ENCODE measurements at regions not wholly inside any gene's neighbourhood (a gene's known extent, or its start where the extent isn't known, plus 50 kb on each side); places are given as distances from the start of the nearest gene placed in this dataset.
A peak's percentile ranks its signal among the peaks of the same experiment; 100 is the strongest.

DNA sequence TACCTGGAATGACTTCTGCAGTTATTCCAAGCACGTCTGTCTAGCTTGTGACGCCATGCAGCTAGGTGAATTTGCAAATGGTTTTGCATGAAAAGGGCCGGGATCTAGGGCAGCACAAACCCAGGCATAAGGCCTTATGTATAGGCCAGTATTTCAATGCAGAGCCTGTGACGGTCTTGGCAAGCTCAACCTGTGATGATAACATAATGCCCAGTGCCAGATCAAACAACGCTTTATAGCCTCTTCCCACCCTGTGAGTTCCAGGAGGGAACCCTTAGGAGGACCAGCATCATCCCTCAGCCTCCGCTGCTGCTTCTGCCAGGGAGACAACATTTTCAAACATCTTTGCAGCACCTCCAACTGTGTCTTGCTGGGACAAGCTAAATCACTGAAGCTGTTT, 390.7 kb downstream of the INHBA start:
- H3K4me2 ChIP-seq = no peak overlapping the region
- H3K4me1 Mint-ChIP-seq = peaks cover 9% of the 10 kb centered on the region
- TF ChIP-seq POLR2AphosphoS5 (IDR thresholded peaks at IDR 0.05; ENCODE audit: low read depth) = no peak
- no peak for TF ChIP-seq EZH2 (IDR thresholded peaks at IDR 0.05; ENCODE audit: low read depth, unreplicated experiment)
- TF ChIP-seq ZNF331 (CRISPR knock-in tag; IDR thresholded peaks at IDR 0.05; ENCODE audit: low read depth) = no peak
- TF ChIP-seq, protein P1, sequence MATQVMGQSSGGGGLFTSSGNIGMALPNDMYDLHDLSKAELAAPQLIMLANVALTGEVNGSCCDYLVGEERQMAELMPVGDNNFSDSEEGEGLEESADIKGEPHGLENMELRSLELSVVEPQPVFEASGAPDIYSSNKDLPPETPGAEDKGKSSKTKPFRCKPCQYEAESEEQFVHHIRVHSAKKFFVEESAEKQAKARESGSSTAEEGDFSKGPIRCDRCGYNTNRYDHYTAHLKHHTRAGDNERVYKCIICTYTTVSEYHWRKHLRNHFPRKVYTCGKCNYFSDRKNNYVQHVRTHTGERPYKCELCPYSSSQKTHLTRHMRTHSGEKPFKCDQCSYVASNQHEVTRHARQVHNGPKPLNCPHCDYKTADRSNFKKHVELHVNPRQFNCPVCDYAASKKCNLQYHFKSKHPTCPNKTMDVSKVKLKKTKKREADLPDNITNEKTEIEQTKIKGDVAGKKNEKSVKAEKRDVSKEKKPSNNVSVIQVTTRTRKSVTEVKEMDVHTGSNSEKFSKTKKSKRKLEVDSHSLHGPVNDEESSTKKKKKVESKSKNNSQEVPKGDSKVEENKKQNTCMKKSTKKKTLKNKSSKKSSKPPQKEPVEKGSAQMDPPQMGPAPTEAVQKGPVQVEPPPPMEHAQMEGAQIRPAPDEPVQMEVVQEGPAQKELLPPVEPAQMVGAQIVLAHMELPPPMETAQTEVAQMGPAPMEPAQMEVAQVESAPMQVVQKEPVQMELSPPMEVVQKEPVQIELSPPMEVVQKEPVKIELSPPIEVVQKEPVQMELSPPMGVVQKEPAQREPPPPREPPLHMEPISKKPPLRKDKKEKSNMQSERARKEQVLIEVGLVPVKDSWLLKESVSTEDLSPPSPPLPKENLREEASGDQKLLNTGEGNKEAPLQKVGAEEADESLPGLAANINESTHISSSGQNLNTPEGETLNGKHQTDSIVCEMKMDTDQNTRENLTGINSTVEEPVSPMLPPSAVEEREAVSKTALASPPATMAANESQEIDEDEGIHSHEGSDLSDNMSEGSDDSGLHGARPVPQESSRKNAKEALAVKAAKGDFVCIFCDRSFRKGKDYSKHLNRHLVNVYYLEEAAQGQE (IDR thresholded peaks at IDR 0.05; ENCODE audit: unreplicated experiment) = no peak
- TF ChIP-seq JUNB (IDR thresholded peaks at IDR 0.05; ENCODE audit: unreplicated experiment) = no peak
- TF ChIP-seq STAT1 (IDR thresholded peaks at IDR 0.05; ENCODE audit: unreplicated experiment) = no peak
- TF ChIP-seq EZH2phosphoT487 (IDR thresholded peaks at IDR 0.05; ENCODE audit: unreplicated experiment) = no peak
- TF ChIP-seq, protein P2, sequence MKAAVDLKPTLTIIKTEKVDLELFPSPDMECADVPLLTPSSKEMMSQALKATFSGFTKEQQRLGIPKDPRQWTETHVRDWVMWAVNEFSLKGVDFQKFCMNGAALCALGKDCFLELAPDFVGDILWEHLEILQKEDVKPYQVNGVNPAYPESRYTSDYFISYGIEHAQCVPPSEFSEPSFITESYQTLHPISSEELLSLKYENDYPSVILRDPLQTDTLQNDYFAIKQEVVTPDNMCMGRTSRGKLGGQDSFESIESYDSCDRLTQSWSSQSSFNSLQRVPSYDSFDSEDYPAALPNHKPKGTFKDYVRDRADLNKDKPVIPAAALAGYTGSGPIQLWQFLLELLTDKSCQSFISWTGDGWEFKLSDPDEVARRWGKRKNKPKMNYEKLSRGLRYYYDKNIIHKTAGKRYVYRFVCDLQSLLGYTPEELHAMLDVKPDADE (IDR thresholded peaks at IDR 0.05) = no peak
- TF ChIP-seq, protein P3, sequence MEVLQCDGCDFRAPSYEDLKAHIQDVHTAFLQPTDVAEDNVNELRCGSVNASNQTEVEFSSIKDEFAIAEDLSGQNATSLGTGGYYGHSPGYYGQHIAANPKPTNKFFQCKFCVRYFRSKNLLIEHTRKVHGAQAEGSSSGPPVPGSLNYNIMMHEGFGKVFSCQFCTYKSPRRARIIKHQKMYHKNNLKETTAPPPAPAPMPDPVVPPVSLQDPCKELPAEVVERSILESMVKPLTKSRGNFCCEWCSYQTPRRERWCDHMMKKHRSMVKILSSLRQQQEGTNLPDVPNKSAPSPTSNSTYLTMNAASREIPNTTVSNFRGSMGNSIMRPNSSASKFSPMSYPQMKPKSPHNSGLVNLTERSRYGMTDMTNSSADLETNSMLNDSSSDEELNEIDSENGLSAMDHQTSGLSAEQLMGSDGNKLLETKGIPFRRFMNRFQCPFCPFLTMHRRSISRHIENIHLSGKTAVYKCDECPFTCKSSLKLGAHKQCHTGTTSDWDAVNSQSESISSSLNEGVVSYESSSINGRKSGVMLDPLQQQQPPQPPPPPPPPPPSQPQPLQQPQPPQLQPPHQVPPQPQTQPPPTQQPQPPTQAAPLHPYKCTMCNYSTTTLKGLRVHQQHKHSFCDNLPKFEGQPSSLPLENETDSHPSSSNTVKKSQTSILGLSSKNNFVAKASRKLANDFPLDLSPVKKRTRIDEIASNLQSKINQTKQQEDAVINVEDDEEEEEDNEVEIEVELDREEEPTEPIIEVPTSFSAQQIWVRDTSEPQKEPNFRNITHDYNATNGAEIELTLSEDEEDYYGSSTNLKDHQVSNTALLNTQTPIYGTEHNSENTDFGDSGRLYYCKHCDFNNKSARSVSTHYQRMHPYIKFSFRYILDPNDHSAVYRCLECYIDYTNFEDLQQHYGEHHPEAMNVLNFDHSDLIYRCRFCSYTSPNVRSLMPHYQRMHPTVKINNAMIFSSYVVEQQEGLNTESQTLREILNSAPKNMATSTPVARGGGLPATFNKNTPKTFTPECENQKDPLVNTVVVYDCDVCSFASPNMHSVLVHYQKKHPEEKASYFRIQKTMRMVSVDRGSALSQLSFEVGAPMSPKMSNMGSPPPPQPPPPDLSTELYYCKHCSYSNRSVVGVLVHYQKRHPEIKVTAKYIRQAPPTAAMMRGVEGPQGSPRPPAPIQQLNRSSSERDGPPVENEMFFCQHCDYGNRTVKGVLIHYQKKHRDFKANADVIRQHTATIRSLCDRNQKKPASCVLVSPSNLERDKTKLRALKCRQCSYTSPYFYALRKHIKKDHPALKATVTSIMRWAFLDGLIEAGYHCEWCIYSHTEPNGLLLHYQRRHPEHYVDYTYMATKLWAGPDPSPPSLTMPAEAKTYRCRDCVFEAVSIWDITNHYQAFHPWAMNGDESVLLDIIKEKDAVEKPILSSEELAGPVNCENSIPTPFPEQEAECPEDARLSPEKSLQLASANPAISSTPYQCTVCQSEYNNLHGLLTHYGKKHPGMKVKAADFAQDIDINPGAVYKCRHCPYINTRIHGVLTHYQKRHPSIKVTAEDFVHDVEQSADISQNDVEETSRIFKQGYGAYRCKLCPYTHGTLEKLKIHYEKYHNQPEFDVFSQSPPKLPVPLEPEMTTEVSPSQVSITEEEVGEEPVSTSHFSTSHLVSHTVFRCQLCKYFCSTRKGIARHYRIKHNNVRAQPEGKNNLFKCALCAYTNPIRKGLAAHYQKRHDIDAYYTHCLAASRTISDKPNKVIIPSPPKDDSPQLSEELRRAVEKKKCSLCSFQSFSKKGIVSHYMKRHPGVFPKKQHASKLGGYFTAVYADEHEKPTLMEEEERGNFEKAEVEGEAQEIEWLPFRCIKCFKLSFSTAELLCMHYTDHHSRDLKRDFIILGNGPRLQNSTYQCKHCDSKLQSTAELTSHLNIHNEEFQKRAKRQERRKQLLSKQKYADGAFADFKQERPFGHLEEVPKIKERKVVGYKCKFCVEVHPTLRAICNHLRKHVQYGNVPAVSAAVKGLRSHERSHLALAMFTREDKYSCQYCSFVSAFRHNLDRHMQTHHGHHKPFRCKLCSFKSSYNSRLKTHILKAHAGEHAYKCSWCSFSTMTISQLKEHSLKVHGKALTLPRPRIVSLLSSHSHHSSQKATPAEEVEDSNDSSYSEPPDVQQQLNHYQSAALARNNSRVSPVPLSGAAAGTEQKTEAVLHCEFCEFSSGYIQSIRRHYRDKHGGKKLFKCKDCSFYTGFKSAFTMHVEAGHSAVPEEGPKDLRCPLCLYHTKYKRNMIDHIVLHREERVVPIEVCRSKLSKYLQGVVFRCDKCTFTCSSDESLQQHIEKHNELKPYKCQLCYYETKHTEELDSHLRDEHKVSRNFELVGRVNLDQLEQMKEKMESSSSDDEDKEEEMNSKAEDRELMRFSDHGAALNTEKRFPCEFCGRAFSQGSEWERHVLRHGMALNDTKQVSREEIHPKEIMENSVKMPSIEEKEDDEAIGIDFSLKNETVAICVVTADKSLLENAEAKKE (CRISPR knock-in tag; IDR thresholded peaks at IDR 0.05) = no peak
- no peak for TF ChIP-seq CREB1 (CRISPR knock-in tag; IDR thresholded peaks at IDR 0.05; ENCODE audit: low read depth)
- no peak for TF ChIP-seq NANOG (IDR thresholded peaks at IDR 0.05; ENCODE audit: borderline replicate concordance)
- TF ChIP-seq ZNF114 (CRISPR knock-in tag; IDR thresholded peaks at IDR 0.05) = no peak
- TF ChIP-seq, protein P4, sequence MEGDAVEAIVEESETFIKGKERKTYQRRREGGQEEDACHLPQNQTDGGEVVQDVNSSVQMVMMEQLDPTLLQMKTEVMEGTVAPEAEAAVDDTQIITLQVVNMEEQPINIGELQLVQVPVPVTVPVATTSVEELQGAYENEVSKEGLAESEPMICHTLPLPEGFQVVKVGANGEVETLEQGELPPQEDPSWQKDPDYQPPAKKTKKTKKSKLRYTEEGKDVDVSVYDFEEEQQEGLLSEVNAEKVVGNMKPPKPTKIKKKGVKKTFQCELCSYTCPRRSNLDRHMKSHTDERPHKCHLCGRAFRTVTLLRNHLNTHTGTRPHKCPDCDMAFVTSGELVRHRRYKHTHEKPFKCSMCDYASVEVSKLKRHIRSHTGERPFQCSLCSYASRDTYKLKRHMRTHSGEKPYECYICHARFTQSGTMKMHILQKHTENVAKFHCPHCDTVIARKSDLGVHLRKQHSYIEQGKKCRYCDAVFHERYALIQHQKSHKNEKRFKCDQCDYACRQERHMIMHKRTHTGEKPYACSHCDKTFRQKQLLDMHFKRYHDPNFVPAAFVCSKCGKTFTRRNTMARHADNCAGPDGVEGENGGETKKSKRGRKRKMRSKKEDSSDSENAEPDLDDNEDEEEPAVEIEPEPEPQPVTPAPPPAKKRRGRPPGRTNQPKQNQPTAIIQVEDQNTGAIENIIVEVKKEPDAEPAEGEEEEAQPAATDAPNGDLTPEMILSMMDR (conservative IDR thresholded peaks at IDR 0.05; ENCODE audit: low read depth in 2 of 2) = no peak
- H3K4me3 Mint-ChIP-seq = no peak overlapping the region
- DNase-seq (ENCODE audit: low spot score) (no peak), ATAC-seq (peak; percentile 39; the same call in 2 of the 3 replicates)
- no peaks in the 10 kb centered on the region for H3K79me2 ChIP-seq (replicated peaks; ENCODE audit: insufficient read depth)
- no peak overlapping the region for H3K27ac Mint-ChIP-seq
- H3K27ac ChIP-seq (ENCODE audit: low read depth) = no peak overlapping the region
- H3K27me3 Mint-ChIP-seq (ENCODE audit: insufficient read depth, low read depth, poor library complexity) = no peaks in the 10 kb centered on the region
- H3K36me3 Mint-ChIP-seq (ENCODE audit: low read depth) = no peaks in the 10 kb centered on the region
- H2AFZ ChIP-seq = 0 out of 2 replicates have a peak overlapping the region, but pooled peaks have one; percentile 5
- no peaks in the 10 kb centered on the region for H3K27me3 ChIP-seq (ENCODE audit: insufficient read depth)
- H3K4me1 ChIP-seq (ENCODE audit: insufficient read depth) = no peaks in the 10 kb centered on the region
- H3F3A ChIP-seq (replicated peaks; ENCODE audit: low read depth) = no peaks in the 10 kb centered on the region
- H3K36me3 ChIP-seq (ENCODE audit: insufficient read depth) = no peaks in the 10 kb centered on the region
- no peak overlapping the region for H3K4me3 ChIP-seq
- H3K9me2 ChIP-seq (ENCODE audit: insufficient read depth) = no peaks in the 10 kb centered on the region
- H4K20me1 ChIP-seq (replicated peaks; ENCODE audit: insufficient read depth) = no peaks in the 10 kb centered on the region
- no peaks in the 10 kb centered on the region for H3K9me3 Mint-ChIP-seq

All from GM23338 (cell line).